DND-41 (cell line): ENCODE measurements at regions not wholly inside any gene's neighbourhood (a gene's known extent, or its start where the extent isn't known, plus 50 kb on each side); places are given as distances from the start of the nearest gene placed in this dataset.

Experiments used
- EZH2 ChIP-seq: IDR thresholded peaks from 3 replicates; pipeline ENCODE4 v1.6.1; 2012; ENCODE audit warnings: borderline replicate concordance, low read depth, mild to moderate bottlenecking, moderate library complexity, low read length, inconsistent platforms; ENCODE audit not compliant: severe bottlenecking
- TF ChIP-seq, protein P1 (sequence below): IDR thresholded peaks from 2 replicates; pipeline ENCODE4 v1.5.1; 2012; ENCODE audit warnings: borderline replicate concordance, low read length, moderate library complexity, mild to moderate bottlenecking; ENCODE audit not compliant: poor library complexity, severe bottlenecking; ENCODE audit errors: extremely low read depth

DNA sequence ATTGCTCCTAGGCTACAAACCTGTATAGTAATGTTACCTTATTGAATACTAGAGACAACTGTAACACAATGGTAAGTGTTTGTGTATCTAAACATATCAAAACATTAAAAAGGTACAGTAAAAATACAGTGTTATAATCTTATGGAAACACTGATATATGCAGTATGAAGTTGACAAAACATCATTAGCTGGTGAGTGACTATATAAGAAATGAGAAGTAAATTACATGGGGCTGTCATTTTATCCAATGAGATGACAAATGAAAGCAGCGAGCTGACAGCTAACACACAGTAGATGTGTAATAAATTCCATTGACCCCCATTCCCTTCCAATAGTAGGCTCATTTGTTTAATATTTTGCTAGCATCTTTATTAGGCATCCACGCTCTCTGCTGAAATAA, 198.1 kb upstream of the GHITM start:
- TF ChIP-seq, protein P1, sequence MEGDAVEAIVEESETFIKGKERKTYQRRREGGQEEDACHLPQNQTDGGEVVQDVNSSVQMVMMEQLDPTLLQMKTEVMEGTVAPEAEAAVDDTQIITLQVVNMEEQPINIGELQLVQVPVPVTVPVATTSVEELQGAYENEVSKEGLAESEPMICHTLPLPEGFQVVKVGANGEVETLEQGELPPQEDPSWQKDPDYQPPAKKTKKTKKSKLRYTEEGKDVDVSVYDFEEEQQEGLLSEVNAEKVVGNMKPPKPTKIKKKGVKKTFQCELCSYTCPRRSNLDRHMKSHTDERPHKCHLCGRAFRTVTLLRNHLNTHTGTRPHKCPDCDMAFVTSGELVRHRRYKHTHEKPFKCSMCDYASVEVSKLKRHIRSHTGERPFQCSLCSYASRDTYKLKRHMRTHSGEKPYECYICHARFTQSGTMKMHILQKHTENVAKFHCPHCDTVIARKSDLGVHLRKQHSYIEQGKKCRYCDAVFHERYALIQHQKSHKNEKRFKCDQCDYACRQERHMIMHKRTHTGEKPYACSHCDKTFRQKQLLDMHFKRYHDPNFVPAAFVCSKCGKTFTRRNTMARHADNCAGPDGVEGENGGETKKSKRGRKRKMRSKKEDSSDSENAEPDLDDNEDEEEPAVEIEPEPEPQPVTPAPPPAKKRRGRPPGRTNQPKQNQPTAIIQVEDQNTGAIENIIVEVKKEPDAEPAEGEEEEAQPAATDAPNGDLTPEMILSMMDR = no peak
- TF ChIP-seq EZH2 = no peak
